ENCODE measurements at regions not wholly inside any gene's neighbourhood (a gene's known extent, or its start where the extent isn't known, plus 50 kb on each side); places are given as distances from the start of the nearest gene placed in this dataset.

DNA sequence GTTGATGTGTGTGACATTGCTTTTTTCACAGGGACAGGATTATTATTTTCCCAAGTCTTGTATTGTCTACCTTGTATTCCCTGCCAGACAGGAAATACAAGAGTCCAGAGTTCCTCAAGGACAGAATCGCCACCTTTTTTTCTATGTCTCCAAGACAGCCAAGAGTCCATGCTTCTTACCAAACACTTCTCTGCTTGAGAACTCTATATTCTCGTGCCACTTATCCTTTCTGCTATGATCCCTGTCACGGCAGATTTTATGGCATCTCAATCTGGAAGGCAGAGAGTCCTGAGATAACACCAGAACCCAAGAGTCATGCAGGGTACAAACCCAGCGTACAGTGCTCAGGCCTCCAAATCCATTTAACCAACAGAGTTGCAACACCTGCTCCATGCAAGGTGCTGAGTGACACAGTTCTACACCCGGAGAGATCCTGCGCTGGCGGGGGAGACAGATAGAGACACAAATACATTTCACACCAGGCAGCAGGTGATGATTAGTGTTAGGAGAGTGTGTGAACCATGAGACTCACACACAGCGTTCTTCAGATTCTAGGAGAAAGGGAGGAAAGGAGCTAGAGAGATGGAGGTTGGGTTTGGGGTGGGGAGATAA lies 107.6 kb downstream of the NAV1 start:
- whole genome bisulfite sequencing (ENCODE audit: extremely low coverage, insufficient coverage, low lambda C conversion rate), result no CpG with 5 or more reads among the region's 8 CpGs
- DNase-seq, result no peak

DNA sequence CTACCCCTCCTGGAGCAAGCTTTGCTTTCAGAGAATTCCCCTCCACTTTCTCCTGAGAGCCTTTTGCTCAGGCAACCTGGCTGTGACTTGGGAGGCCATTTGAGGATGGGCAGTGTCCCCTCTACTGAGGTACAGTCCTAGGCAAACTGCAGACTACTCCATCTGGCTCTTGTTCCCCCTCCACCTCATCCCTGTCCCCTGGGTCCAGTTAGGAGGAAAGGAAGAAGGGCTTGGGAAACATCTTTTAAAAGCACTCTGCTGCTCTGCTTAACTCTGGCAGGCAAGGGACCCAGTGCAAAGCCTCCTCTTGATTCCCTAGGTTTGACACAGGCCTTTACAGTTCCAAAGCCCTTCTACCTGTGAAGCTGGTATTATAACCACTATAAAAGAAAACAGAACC lies 108.2 kb downstream of the NAV1 start:
- no peak overlapping the region for H3K4me3 ChIP-seq (ENCODE audit: low read length)
- no peak overlapping the region for H2AK5ac ChIP-seq (ENCODE audit: low read length)
- no peak for DNase-seq
- no peaks in the 10 kb centered on the region for H3K36me3 ChIP-seq (ENCODE audit: control insufficient read depth, insufficient read depth, low read length)
- H2BK15ac ChIP-seq (replicated peaks; ENCODE audit: low read depth), result no peak overlapping the region
- H3K18ac ChIP-seq (ENCODE audit: low read length), result no peak overlapping the region
- no peak overlapping the region for H3K27ac ChIP-seq (ENCODE audit: low read depth, low read length)
- H3K56ac ChIP-seq (ENCODE audit: low read length), result no peak overlapping the region
- no peak overlapping the region for H2BK120ac ChIP-seq (ENCODE audit: low read depth, low read length)
- peaks cover 2% of the 10 kb centered on the region for H3K27me3 ChIP-seq (ENCODE audit: insufficient read depth, low read length, poor library complexity)
- H3K9ac ChIP-seq (ENCODE audit: low read length), result no peak overlapping the region
- no peak overlapping the region for H3K4me2 ChIP-seq (ENCODE audit: low read length)
- no peak overlapping the region for H3K4ac ChIP-seq (ENCODE audit: low read depth, low read length)
- H3K23ac ChIP-seq (ENCODE audit: low read length), result no peak overlapping the region
- H3K4me1 ChIP-seq (ENCODE audit: control insufficient read depth, low read depth, low read length), result peaks cover 3% of the 10 kb centered on the region
- H3K79me2 ChIP-seq (ENCODE audit: control insufficient read depth, insufficient read depth, low read length), result no peaks in the 10 kb centered on the region
- H3K79me1 ChIP-seq (ENCODE audit: low read length), result no peaks in the 10 kb centered on the region
- no peak overlapping the region for H4K5ac ChIP-seq (ENCODE audit: low read length)
- H2BK5ac ChIP-seq (ENCODE audit: low read length), result no peak overlapping the region
- H4K8ac ChIP-seq (ENCODE audit: low read depth, low read length), result no peak overlapping the region

More for the DNA sequence above, 107.6 kb downstream of the NAV1 start:
- H3K9ac ChIP-seq (ENCODE audit: low read length), result no peak overlapping the region
- H4K5ac ChIP-seq (ENCODE audit: low read length), result no peak overlapping the region
- H3K36me3 ChIP-seq (ENCODE audit: control insufficient read depth, insufficient read depth, low read length), result no peaks in the 10 kb centered on the region
- peaks cover 3% of the 10 kb centered on the region for H3K4me1 ChIP-seq (ENCODE audit: control insufficient read depth, low read depth, low read length)
- no peak overlapping the region for H3K27ac ChIP-seq (ENCODE audit: low read depth, low read length)
- H4K8ac ChIP-seq (ENCODE audit: low read depth, low read length), result no peak overlapping the region
- no peak overlapping the region for H3K4ac ChIP-seq (ENCODE audit: low read depth, low read length)
- H3K79me2 ChIP-seq (ENCODE audit: control insufficient read depth, insufficient read depth, low read length), result no peaks in the 10 kb centered on the region
- H2AK5ac ChIP-seq (ENCODE audit: low read length), result no peak overlapping the region
- H3K56ac ChIP-seq (ENCODE audit: low read length), result no peak overlapping the region
- H3K27me3 ChIP-seq (ENCODE audit: insufficient read depth, low read length, poor library complexity), result peaks cover 2% of the 10 kb centered on the region
- no peaks in the 10 kb centered on the region for H3K79me1 ChIP-seq (ENCODE audit: low read length)
- no peak overlapping the region for H2BK120ac ChIP-seq (ENCODE audit: low read depth, low read length)
- no peak overlapping the region for H3K4me3 ChIP-seq (ENCODE audit: low read length)
- H3K18ac ChIP-seq (ENCODE audit: low read length), result no peak overlapping the region
- no peak overlapping the region for H3K23ac ChIP-seq (ENCODE audit: low read length)
- H2BK5ac ChIP-seq (ENCODE audit: low read length), result no peak overlapping the region
- no peak overlapping the region for H2BK15ac ChIP-seq (replicated peaks; ENCODE audit: low read depth)
- H3K4me2 ChIP-seq (ENCODE audit: low read length), result no peak overlapping the region

DNA sequence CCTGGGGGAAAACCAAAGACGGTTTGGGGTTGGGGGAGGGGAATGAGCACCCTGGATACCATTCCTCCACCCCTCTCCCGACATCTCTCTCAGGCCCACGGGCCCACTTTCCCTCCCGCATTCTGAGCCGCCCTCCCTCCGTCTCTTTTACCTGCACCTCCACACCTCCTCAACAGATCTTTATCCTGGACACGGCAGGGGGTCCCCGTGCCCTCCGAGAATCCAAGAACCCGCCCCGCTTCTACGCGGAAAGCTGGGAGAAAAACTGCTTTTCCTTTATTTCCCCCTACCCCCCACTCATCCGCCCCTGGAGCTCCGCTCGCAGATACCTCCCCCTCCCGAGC lies 108.8 kb downstream of the NAV1 start:
- H3K23ac ChIP-seq (ENCODE audit: low read length), result no peak overlapping the region
- no peak overlapping the region for H4K5ac ChIP-seq (ENCODE audit: low read length)
- peaks cover 3% of the 10 kb centered on the region for H3K4me1 ChIP-seq (ENCODE audit: control insufficient read depth, low read depth, low read length)
- H3K27ac ChIP-seq (ENCODE audit: low read depth, low read length), result no peak overlapping the region
- H3K4ac ChIP-seq (ENCODE audit: low read depth, low read length), result no peak overlapping the region
- no peak overlapping the region for H2BK5ac ChIP-seq (ENCODE audit: low read length)
- no peak for DNase-seq
- H3K36me3 ChIP-seq (ENCODE audit: control insufficient read depth, insufficient read depth, low read length), result no peaks in the 10 kb centered on the region
- peaks cover 2% of the 10 kb centered on the region for H3K27me3 ChIP-seq (ENCODE audit: insufficient read depth, low read length, poor library complexity)
- peak overlapping the region; percentile 15 for H3K18ac ChIP-seq (ENCODE audit: low read length)
- H3K4me2 ChIP-seq (ENCODE audit: low read length), result peak overlapping the region; percentile 79
- H3K79me1 ChIP-seq (ENCODE audit: low read length), result no peaks in the 10 kb centered on the region
- H4K8ac ChIP-seq (ENCODE audit: low read depth, low read length), result no peak overlapping the region
- no peak overlapping the region for H2AK5ac ChIP-seq (ENCODE audit: low read length)
- no peak overlapping the region for H2BK120ac ChIP-seq (ENCODE audit: low read depth, low read length)
- H3K56ac ChIP-seq (ENCODE audit: low read length), result peak overlapping the region; percentile 86
- no peaks in the 10 kb centered on the region for H3K79me2 ChIP-seq (ENCODE audit: control insufficient read depth, insufficient read depth, low read length)
- no CpG with 5 or more reads among the region's 17 CpGs for WGBS (ENCODE audit: extremely low coverage, insufficient coverage, low lambda C conversion rate)
- H2BK15ac ChIP-seq (replicated peaks; ENCODE audit: low read depth), result no peak overlapping the region
- peak overlapping the region; percentile 66 for H3K9ac ChIP-seq (ENCODE audit: low read length)
- H3K4me3 ChIP-seq (ENCODE audit: low read length), result no peak overlapping the region

DNA sequence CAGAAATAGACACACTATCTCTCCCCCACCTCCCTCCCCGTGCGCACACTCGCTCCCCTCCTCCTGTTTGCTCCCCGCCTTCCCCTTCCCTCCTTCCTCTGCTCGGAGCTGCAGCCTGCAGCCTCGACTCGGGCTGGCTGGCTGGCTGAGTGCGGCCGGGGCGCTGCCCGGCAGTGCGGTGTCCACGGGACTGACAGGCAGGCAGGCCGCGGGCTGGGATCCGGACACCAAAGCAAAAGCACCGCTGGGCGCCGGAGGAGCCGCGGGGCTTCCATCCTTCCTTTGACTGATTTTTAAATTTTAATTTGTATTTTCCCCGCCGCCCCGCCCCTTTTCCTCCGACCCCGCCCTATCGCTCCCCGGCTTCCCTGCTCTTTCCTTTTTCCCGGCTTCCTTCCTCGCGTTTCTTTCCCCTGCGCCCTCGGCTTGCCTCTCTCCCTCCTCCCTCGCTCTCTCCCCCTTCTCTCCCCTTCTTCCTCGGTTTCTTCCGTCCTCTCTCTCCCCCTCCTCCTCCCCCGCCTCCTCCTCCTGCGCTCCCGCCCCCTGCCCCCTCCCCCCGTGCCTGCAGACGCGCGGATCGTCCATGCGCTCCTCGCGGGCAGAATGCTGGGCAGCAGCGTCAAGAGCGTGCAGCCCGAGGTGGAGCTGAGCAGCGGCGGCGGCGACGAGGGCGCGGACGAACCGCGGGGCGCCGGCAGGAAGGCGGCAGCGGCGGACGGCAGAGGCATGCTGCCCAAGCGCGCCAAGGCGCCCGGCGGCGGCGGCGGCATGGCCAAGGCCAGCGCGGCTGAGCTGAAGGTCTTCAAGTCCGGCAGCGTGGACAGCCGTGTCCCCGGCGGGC lies 109.4 kb downstream of the NAV1 start:
- Histone ChIP-seq H3K27ac (ENCODE audit: low read depth, low read length) (no peak overlapping the region), H2BK15ac (replicated peaks; ENCODE audit: low read depth) (no peak overlapping the region), H3K79me2 (ENCODE audit: control insufficient read depth, insufficient read depth, low read length) (no peaks in the 10 kb centered on the region), H3K4ac (ENCODE audit: low read depth, low read length) (no peak overlapping the region), H3K4me2 (ENCODE audit: low read length) (peak overlapping the region; percentile 79), H3K4me1 (ENCODE audit: control insufficient read depth, low read depth, low read length) (peaks cover 3% of the 10 kb centered on the region), H3K9ac (ENCODE audit: low read length) (peak overlapping the region; percentile 66), H2BK120ac (ENCODE audit: low read depth, low read length) (no peak overlapping the region), H4K8ac (ENCODE audit: low read depth, low read length) (no peak overlapping the region), H3K56ac (ENCODE audit: low read length) (peak overlapping the region; percentile 86), H3K27me3 (ENCODE audit: insufficient read depth, low read length, poor library complexity) (peaks cover 2% of the 10 kb centered on the region), H3K4me3 (ENCODE audit: low read length) (peak overlapping the region; percentile 54), H3K18ac (ENCODE audit: low read length) (peak overlapping the region; percentile 15), H3K23ac (ENCODE audit: low read length) (no peak overlapping the region), H3K36me3 (ENCODE audit: control insufficient read depth, insufficient read depth, low read length) (no peaks in the 10 kb centered on the region), H2BK5ac (ENCODE audit: low read length) (no peak overlapping the region), H3K79me1 (ENCODE audit: low read length) (no peaks in the 10 kb centered on the region), H4K5ac (ENCODE audit: low read length) (no peak overlapping the region), H2AK5ac (ENCODE audit: low read length) (no peak overlapping the region)
- WGBS (ENCODE audit: extremely low coverage, insufficient coverage, low lambda C conversion rate), result no CpG with 5 or more reads among the region's 81 CpGs
- peak; percentile 68 for DNase-seq

DNA sequence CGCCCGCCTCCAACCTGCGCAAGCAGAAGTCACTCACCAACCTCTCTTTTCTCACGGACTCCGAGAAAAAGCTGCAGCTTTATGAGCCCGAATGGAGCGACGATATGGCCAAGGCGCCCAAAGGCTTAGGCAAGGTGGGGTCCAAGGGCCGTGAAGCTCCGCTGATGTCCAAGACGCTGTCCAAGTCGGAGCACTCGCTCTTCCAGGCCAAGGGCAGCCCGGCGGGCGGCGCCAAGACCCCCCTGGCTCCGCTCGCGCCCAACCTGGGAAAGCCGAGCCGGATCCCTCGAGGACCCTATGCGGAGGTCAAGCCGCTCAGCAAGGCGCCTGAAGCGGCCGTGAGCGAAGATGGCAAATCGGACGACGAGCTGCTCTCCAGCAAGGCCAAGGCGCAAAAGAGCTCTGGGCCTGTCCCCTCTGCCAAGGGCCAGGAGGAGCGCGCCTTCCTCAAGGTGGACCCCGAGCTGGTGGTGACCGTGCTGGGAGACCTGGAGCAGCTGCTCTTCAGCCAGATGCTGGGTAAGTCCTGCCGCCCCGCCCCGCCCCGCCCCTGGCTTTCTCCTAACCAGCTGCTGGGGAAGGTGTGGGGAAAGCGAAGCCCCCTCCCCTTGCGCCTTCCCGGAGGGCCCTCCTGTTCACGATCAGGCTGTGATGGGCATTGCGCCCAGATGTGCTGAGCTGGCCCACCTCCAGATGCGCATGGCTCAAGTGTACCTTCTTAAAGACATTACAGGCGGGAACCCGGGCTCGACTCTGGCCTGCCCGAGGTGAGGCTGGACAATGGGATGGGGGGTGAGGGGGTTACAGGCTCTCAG lies 110.2 kb downstream of the NAV1 start:
- no CpG with 5 or more reads among the region's 52 CpGs for WGBS (ENCODE audit: extremely low coverage, insufficient coverage, low lambda C conversion rate)
- no peaks in the 10 kb centered on the region for H3K79me2 ChIP-seq (ENCODE audit: control insufficient read depth, insufficient read depth, low read length)
- no peak overlapping the region for H2AK5ac ChIP-seq (ENCODE audit: low read length)
- H3K27me3 ChIP-seq (ENCODE audit: insufficient read depth, low read length, poor library complexity), result peaks cover 2% of the 10 kb centered on the region
- DNase-seq, result peak; percentile 69
- H4K5ac ChIP-seq (ENCODE audit: low read length), result no peak overlapping the region
- H2BK15ac ChIP-seq (replicated peaks; ENCODE audit: low read depth), result no peak overlapping the region
- no peak overlapping the region for H3K4ac ChIP-seq (ENCODE audit: low read depth, low read length)
- no peak overlapping the region for H3K27ac ChIP-seq (ENCODE audit: low read depth, low read length)
- peak overlapping the region; percentile 86 for H3K56ac ChIP-seq (ENCODE audit: low read length)
- H3K4me3 ChIP-seq (ENCODE audit: low read length), result peak overlapping the region; percentile 5
- peak overlapping the region; percentile 38 for H3K9ac ChIP-seq (ENCODE audit: low read length)
- H3K18ac ChIP-seq (ENCODE audit: low read length), result no peak overlapping the region
- H3K36me3 ChIP-seq (ENCODE audit: control insufficient read depth, insufficient read depth, low read length), result no peaks in the 10 kb centered on the region
- no peaks in the 10 kb centered on the region for H3K79me1 ChIP-seq (ENCODE audit: low read length)
- no peak overlapping the region for H2BK5ac ChIP-seq (ENCODE audit: low read length)
- no peak overlapping the region for H2BK120ac ChIP-seq (ENCODE audit: low read depth, low read length)
- no peak overlapping the region for H4K8ac ChIP-seq (ENCODE audit: low read depth, low read length)
- peak overlapping the region; percentile 86 for H3K23ac ChIP-seq (ENCODE audit: low read length)
- H3K4me1 ChIP-seq (ENCODE audit: control insufficient read depth, low read depth, low read length), result peaks cover 3% of the 10 kb centered on the region
- peak overlapping the region; percentile 32 for H3K4me2 ChIP-seq (ENCODE audit: low read length)

All from mesendoderm (in vitro differentiated cells).